IPS-18a (cell line): ENCODE measurements at regions not wholly inside any gene's neighbourhood (a gene's known extent, or its start where the extent isn't known, plus 50 kb on each side); places are given as distances from the start of the nearest gene placed in this dataset.
"Not testable (repeated sequence)": the region's sequence is repeated elsewhere in the genome, so short reads cannot be mapped to it uniquely, and the experiment has no call there.

Experiments used
- H3K27ac ChIP-seq: one replicate; pipeline ENCODE4 v1.5.1; 2013; ENCODE audit warnings: low read length
- H3K27me3 ChIP-seq: one replicate; pipeline ENCODE4 v1.6.1; 2013; ENCODE audit warnings: mild to moderate bottlenecking, low read length; ENCODE audit not compliant: control insufficient read depth, insufficient read depth
- H3K36me3 ChIP-seq: one replicate; pipeline ENCODE4 v1.6.1; 2013; ENCODE audit warnings: low read depth, low read length; ENCODE audit not compliant: control insufficient read depth
- H3K4me1 ChIP-seq: one replicate; pipeline ENCODE4 v1.6.1; 2013; ENCODE audit warnings: low read depth, low read length; ENCODE audit not compliant: control insufficient read depth
- H3K4me3 ChIP-seq: one replicate; pipeline ENCODE4 v1.5.1; 2013; ENCODE audit warnings: low read length
- H3K9ac ChIP-seq: one replicate; pipeline ENCODE4 v1.6.1; 2013; ENCODE audit warnings: mild to moderate bottlenecking, low read length, moderate library complexity
- H3K9me3 ChIP-seq: one replicate; pipeline ENCODE4 v1.6.1; 2013; ENCODE audit warnings: low read depth, low read length; ENCODE audit not compliant: control insufficient read depth

GRCh38 chr6:22155551-22155950 lies 141.3 kb downstream of the PRL start:
- H3K27ac ChIP-seq = no peak overlapping the region
- H3K9ac ChIP-seq = no peak overlapping the region
- H3K4me3 ChIP-seq = no peak overlapping the region
- no peaks in the 10 kb centered on the region for H3K9me3 ChIP-seq
- no peaks in the 10 kb centered on the region for H3K4me1 ChIP-seq
- no peaks in the 10 kb centered on the region for H3K27me3 ChIP-seq
- H3K36me3 ChIP-seq = no peaks in the 10 kb centered on the region

GRCh38 chr6:22157233-22157632 lies 139.6 kb downstream of the PRL start:
- no peaks in the 10 kb centered on the region for H3K4me1 ChIP-seq
- H3K9ac ChIP-seq = no peak overlapping the region
- no peaks in the 10 kb centered on the region for H3K36me3 ChIP-seq
- H3K27me3 ChIP-seq = no peaks in the 10 kb centered on the region
- H3K9me3 ChIP-seq = peaks cover 5% of the 10 kb centered on the region
- H3K27ac ChIP-seq = no peak overlapping the region
- H3K4me3 ChIP-seq = no peak overlapping the region

GRCh38 chr6:22164236-22164635 lies 132.6 kb downstream of the PRL start:
- H3K36me3 ChIP-seq = no peaks in the 10 kb centered on the region
- no peak overlapping the region for H3K4me3 ChIP-seq
- no peaks in the 10 kb centered on the region for H3K27me3 ChIP-seq
- no peak overlapping the region for H3K27ac ChIP-seq
- peaks cover 5% of the 10 kb centered on the region for H3K9me3 ChIP-seq
- no peak overlapping the region for H3K9ac ChIP-seq
- no peaks in the 10 kb centered on the region for H3K4me1 ChIP-seq

- H3K4me1 ChIP-seq, H3K36me3 ChIP-seq, H3K27me3 ChIP-seq, H3K27ac ChIP-seq, H3K4me3 ChIP-seq, H3K9ac ChIP-seq: not testable (repeated sequence)
- peaks cover 33% of the 10 kb centered on the region for H3K9me3 ChIP-seq
Observed at GRCh38 chr6:22171006-22171405, 125.8 kb downstream of the PRL start.

- H3K27me3 ChIP-seq, H3K27ac ChIP-seq, H3K9ac ChIP-seq, H3K4me1 ChIP-seq, H3K36me3 ChIP-seq, H3K4me3 ChIP-seq: not testable (repeated sequence)
- H3K9me3 ChIP-seq = peaks cover 33% of the 10 kb centered on the region
Observed at GRCh38 chr6:22171885-22172284, 125.0 kb downstream of the PRL start.

- Histone ChIP-seq H3K36me3 (no peaks in the 10 kb centered on the region), H3K9me3 (peaks cover 33% of the 10 kb centered on the region), H3K4me1 (no peaks in the 10 kb centered on the region), H3K27ac (no peak overlapping the region), H3K9ac (no peak overlapping the region), H3K4me3 (no peak overlapping the region), H3K27me3 (no peaks in the 10 kb centered on the region)
Observed at GRCh38 chr6:22173311-22173710, 123.5 kb downstream of the PRL start.

- not testable (repeated sequence) for H3K4me3 ChIP-seq, H3K36me3 ChIP-seq, H3K4me1 ChIP-seq, H3K27ac ChIP-seq, H3K9ac ChIP-seq, H3K27me3 ChIP-seq
- peaks cover 20% of the 10 kb centered on the region for H3K9me3 ChIP-seq
Observed at GRCh38 chr6:22180250-22180649, 116.6 kb downstream of the PRL start.

GRCh38 chr6:22184371-22184770 lies 112.5 kb downstream of the PRL start:
- no peaks in the 10 kb centered on the region for H3K27me3 ChIP-seq
- H3K4me1 ChIP-seq = no peaks in the 10 kb centered on the region
- H3K4me3 ChIP-seq = no peak overlapping the region
- H3K27ac ChIP-seq = no peak overlapping the region
- peaks cover 20% of the 10 kb centered on the region for H3K9me3 ChIP-seq
- H3K9ac ChIP-seq = no peak overlapping the region
- no peaks in the 10 kb centered on the region for H3K36me3 ChIP-seq

- no peaks in the 10 kb centered on the region for H3K27me3 ChIP-seq
- no peak overlapping the region for H3K27ac ChIP-seq
- H3K4me1 ChIP-seq = no peaks in the 10 kb centered on the region
- H3K36me3 ChIP-seq = no peaks in the 10 kb centered on the region
- no peak overlapping the region for H3K9ac ChIP-seq
- no peak overlapping the region for H3K4me3 ChIP-seq
- no peaks in the 10 kb centered on the region for H3K9me3 ChIP-seq
Observed at GRCh38 chr6:22189946-22190345, 106.9 kb downstream of the PRL start.

- no peaks in the 10 kb centered on the region for H3K36me3 ChIP-seq
Observed at GRCh38 chr6:22194188-22194921, 102.5 kb downstream of the PRL start.

GRCh38 chr6:22199771-22200170 lies 97.1 kb downstream of the PRL start:
- Histone ChIP-seq H3K27ac (no peak overlapping the region), H3K9me3 (no peaks in the 10 kb centered on the region), H3K4me3 (no peak overlapping the region), H3K9ac (no peak overlapping the region), H3K36me3 (no peaks in the 10 kb centered on the region), H3K27me3 (no peaks in the 10 kb centered on the region), H3K4me1 (no peaks in the 10 kb centered on the region)

More at GRCh38 chr6:22194188-22194921, 102.5 kb downstream of the PRL start:
- Histone ChIP-seq H3K9ac (no peak overlapping the region), H3K27me3 (no peaks in the 10 kb centered on the region), H3K27ac (no peak overlapping the region), H3K4me1 (no peaks in the 10 kb centered on the region), H3K4me3 (no peak overlapping the region), H3K9me3 (no peaks in the 10 kb centered on the region)

GRCh38 chr6:22204153-22204552 lies 92.7 kb downstream of the PRL start:
- Histone ChIP-seq H3K27ac (no peak overlapping the region), H3K27me3 (no peaks in the 10 kb centered on the region), H3K4me3 (no peak overlapping the region), H3K4me1 (no peaks in the 10 kb centered on the region), H3K9me3 (no peaks in the 10 kb centered on the region), H3K9ac (no peak overlapping the region), H3K36me3 (no peaks in the 10 kb centered on the region)
